ENCODE measurements at regions not wholly inside any gene's neighbourhood (a gene's known extent, or its start where the extent isn't known, plus 50 kb on each side); places are given as distances from the start of the nearest gene placed in this dataset.

DNA sequence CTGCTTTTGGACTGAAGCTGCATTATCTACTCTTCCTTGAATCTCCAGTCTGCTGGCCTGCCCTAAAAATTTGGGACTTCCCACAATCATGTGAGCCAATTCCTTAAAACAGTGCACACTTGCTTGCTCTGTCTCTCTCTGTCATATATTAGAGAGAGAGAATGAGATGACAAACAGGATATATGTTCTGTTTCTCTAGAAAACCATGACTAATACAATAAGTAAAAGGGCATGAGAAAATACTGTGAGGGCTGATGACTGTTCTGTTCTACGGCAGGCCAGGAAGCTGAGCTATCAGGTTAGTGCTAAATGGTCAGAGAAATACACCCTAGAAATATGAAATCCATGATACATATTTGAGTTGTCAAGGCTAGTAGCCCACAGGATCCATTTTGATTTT is 1896.8 kb upstream of the CELF4 start:
- POLR2A ChIA-PET, result no interaction called here
- DNase-seq, result no peak
- CTCF ChIA-PET, result no interaction called here
- Histone ChIP-seq H3K36me3 (ENCODE audit: control insufficient read depth in 4 of 4, insufficient read depth in 4 of 4, low read length in 3 of 4) (no peaks in the 10 kb centered on the region), H3K27ac (ENCODE audit: insufficient read depth in 1 of 2, low read depth in 1 of 2, low read length in 2 of 2, poor library complexity in 1 of 2, severe bottlenecking in 2 of 2) (no peak overlapping the region), H3K9me3 (ENCODE audit: control extremely low read depth in 1 of 5, control insufficient read depth in 4 of 5, insufficient read depth in 2 of 5, low read depth in 1 of 5, low read length in 4 of 5) (peaks cover 0 to 1% (median 0%) of the 10 kb centered on the region in 5 experiments), H3K27me3 (replicated peaks in 2 of 5; ENCODE audit: control insufficient read depth in 4 of 5, insufficient read depth in 5 of 5, low read length in 4 of 5) (no peaks in the 10 kb centered on the region), H3K4me1 (ENCODE audit: control extremely low read depth in 1 of 4, control insufficient read depth in 4 of 4, insufficient read depth in 4 of 4, low read length in 3 of 4) (no peaks in the 10 kb centered on the region), H3K4me3 (ENCODE audit: control insufficient read depth in 1 of 7, extremely low read depth in 1 of 7, insufficient read depth in 4 of 7, low read depth in 2 of 7, low read length in 6 of 7) (no peak overlapping the region)
- WGBS (ENCODE audit: insufficient coverage), result no CpG with 5 or more reads among the region's 1 CpG

DNA sequence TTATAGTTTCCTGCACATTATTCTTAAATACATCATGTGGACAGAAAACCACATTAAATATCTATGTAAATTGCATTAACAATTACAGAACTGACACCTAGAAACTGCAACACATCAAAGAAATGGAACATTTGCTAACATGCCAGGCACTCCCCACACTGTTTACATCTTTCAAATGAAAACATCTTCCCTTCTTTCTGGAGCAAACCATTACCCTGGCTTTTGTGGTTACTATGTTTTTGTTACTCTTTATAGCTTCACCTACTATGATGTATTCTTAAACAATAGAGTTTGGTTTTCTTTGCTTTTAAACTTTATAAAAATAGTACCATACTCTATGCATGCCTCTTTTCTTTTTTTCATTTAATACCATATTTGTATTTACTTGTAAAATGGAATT is 1894.5 kb upstream of the CELF4 start:
- CTCF ChIA-PET, result no interaction called here

DNA sequence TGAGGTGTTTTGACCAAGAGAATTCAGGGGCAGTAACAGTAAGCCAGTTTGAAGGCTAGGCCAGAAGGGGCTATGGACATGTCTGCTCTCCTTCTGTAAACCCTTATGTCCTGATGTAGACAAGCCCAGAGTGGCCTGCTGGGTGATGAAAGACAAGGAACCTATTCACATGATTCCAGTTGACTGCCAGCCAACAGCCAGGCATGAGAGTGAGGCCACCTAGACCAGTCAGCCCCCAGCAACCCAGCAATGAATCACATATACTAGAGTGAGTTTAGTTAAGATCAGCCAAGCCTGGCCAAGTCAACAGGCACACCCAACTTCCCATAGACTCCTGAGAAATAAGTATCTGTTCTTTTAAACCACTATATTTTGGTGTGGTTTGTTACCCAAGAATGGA is 1889.7 kb upstream of the CELF4 start:
- DNase-seq, result no peak
- H3K27me3 ChIP-seq (replicated peaks in 2 of 5; ENCODE audit: control insufficient read depth in 4 of 5, insufficient read depth in 5 of 5, low read length in 4 of 5), result no peaks in the 10 kb centered on the region
- ChIA-PET POLR2A (no interaction called here), CTCF (no interaction called here)
- H3K4me3 ChIP-seq (ENCODE audit: control insufficient read depth in 1 of 7, extremely low read depth in 1 of 7, insufficient read depth in 4 of 7, low read depth in 2 of 7, low read length in 6 of 7), result no peak overlapping the region
- peaks cover 0 to 20% (median 9%) of the 10 kb centered on the region in 4 experiments for H3K4me1 ChIP-seq (ENCODE audit: control extremely low read depth in 1 of 4, control insufficient read depth in 4 of 4, insufficient read depth in 4 of 4, low read length in 3 of 4)
- no peaks in the 10 kb centered on the region for H3K36me3 ChIP-seq (ENCODE audit: control insufficient read depth in 4 of 4, insufficient read depth in 4 of 4, low read length in 3 of 4)
- no peaks in the 10 kb centered on the region for H3K9me3 ChIP-seq (ENCODE audit: control extremely low read depth in 1 of 5, control insufficient read depth in 4 of 5, insufficient read depth in 2 of 5, low read depth in 1 of 5, low read length in 4 of 5)
- no peak overlapping the region for H3K27ac ChIP-seq (ENCODE audit: insufficient read depth in 1 of 2, low read depth in 1 of 2, low read length in 2 of 2, poor library complexity in 1 of 2, severe bottlenecking in 2 of 2)

More for the DNA sequence above, 1894.5 kb upstream of the CELF4 start:
- Histone ChIP-seq H3K27ac (ENCODE audit: insufficient read depth in 1 of 2, low read depth in 1 of 2, low read length in 2 of 2, poor library complexity in 1 of 2, severe bottlenecking in 2 of 2) (no peak overlapping the region), H3K4me1 (ENCODE audit: control extremely low read depth in 1 of 4, control insufficient read depth in 4 of 4, insufficient read depth in 4 of 4, low read length in 3 of 4) (peaks cover 0 to 1% (median 0%) of the 10 kb centered on the region in 4 experiments), H3K36me3 (ENCODE audit: control insufficient read depth in 4 of 4, insufficient read depth in 4 of 4, low read length in 3 of 4) (no peaks in the 10 kb centered on the region), H3K27me3 (replicated peaks in 2 of 5; ENCODE audit: control insufficient read depth in 4 of 5, insufficient read depth in 5 of 5, low read length in 4 of 5) (no peaks in the 10 kb centered on the region), H3K9me3 (ENCODE audit: control extremely low read depth in 1 of 5, control insufficient read depth in 4 of 5, insufficient read depth in 2 of 5, low read depth in 1 of 5, low read length in 4 of 5) (peaks cover 0 to 1% (median 0%) of the 10 kb centered on the region in 5 experiments), H3K4me3 (ENCODE audit: control insufficient read depth in 1 of 7, extremely low read depth in 1 of 7, insufficient read depth in 4 of 7, low read depth in 2 of 7, low read length in 6 of 7) (no peak overlapping the region)
- POLR2A ChIA-PET, result no interaction called here
- no peak for DNase-seq

DNA sequence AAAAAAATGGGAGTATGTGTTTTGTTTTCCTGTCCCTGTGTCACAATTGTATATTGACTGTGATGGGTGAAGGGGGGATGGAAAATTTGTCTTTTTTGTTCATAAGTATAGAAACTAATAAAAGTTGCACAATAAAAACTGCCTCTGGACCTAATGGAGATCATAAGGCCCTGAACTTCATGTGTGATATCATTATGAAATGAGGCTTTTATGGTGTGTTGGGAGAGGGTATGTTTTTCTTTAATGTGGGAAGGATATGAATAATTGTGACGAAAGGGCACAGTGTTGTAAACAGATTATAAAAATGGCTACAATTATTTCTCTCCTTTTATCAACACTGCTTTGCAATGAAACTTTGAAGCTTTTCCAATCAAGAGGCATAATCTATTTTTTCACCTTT is 1889.3 kb upstream of the CELF4 start:
- no peaks in the 10 kb centered on the region for H3K36me3 ChIP-seq (ENCODE audit: control insufficient read depth in 4 of 4, insufficient read depth in 4 of 4, low read length in 3 of 4)
- no peak overlapping the region for H3K27ac ChIP-seq (ENCODE audit: insufficient read depth in 1 of 2, low read depth in 1 of 2, low read length in 2 of 2, poor library complexity in 1 of 2, severe bottlenecking in 2 of 2)
- H3K9me3 ChIP-seq (ENCODE audit: control extremely low read depth in 1 of 5, control insufficient read depth in 4 of 5, insufficient read depth in 2 of 5, low read depth in 1 of 5, low read length in 4 of 5), result no peaks in the 10 kb centered on the region
- no peak for DNase-seq
- WGBS (ENCODE audit: insufficient coverage), result no CpG with 5 or more reads among the region's 1 CpG
- CTCF ChIA-PET, result no interaction called here
- peaks cover 0 to 20% (median 9%) of the 10 kb centered on the region in 4 experiments for H3K4me1 ChIP-seq (ENCODE audit: control extremely low read depth in 1 of 4, control insufficient read depth in 4 of 4, insufficient read depth in 4 of 4, low read length in 3 of 4)
- no peaks in the 10 kb centered on the region for H3K27me3 ChIP-seq (replicated peaks in 2 of 5; ENCODE audit: control insufficient read depth in 4 of 5, insufficient read depth in 5 of 5, low read length in 4 of 5)
- no peak overlapping the region for H3K4me3 ChIP-seq (ENCODE audit: control insufficient read depth in 1 of 7, extremely low read depth in 1 of 7, insufficient read depth in 4 of 7, low read depth in 2 of 7, low read length in 6 of 7)
- POLR2A ChIA-PET, result no interaction called here

GRCh38 chr18:39453882-39454281 is 1888.3 kb upstream of the CELF4 start:
- ChIA-PET CTCF (no interaction called here), POLR2A (no interaction called here)
- Histone ChIP-seq H3K9me3 (ENCODE audit: control extremely low read depth in 1 of 5, control insufficient read depth in 4 of 5, insufficient read depth in 2 of 5, low read depth in 1 of 5, low read length in 4 of 5) (no peaks in the 10 kb centered on the region), H3K4me1 (ENCODE audit: control extremely low read depth in 1 of 4, control insufficient read depth in 4 of 4, insufficient read depth in 4 of 4, low read length in 3 of 4) (peaks cover 0 to 20% (median 10%) of the 10 kb centered on the region in 4 experiments), H3K36me3 (ENCODE audit: control insufficient read depth in 4 of 4, insufficient read depth in 4 of 4, low read length in 3 of 4) (no peaks in the 10 kb centered on the region), H3K27ac (ENCODE audit: insufficient read depth in 1 of 2, low read depth in 1 of 2, low read length in 2 of 2, poor library complexity in 1 of 2, severe bottlenecking in 2 of 2) (peak overlapping the region in 1 of 2 experiments; percentile 56), H3K4me3 (ENCODE audit: control insufficient read depth in 1 of 7, extremely low read depth in 1 of 7, insufficient read depth in 4 of 7, low read depth in 2 of 7, low read length in 6 of 7) (peak overlapping the region in 6 of 7 experiments; percentile 39 to 71 (median 48)), H3K27me3 (replicated peaks in 2 of 5; ENCODE audit: control insufficient read depth in 4 of 5, insufficient read depth in 5 of 5, low read length in 4 of 5) (no peaks in the 10 kb centered on the region)
- 0% methylated on average over 2 of the region's 2 CpGs for WGBS (ENCODE audit: insufficient coverage)
- DNase-seq, result peak; percentile 35 to 69 (median 57)

- CTCF ChIA-PET, result interaction anchor here (0.7 kb wide), 1 partner anchor 578 kb away, joined by 3 read pairs; no protein-coding TSS in a partner anchor
- Histone ChIP-seq H3K27me3 (replicated peaks in 2 of 5; ENCODE audit: control insufficient read depth in 4 of 5, insufficient read depth in 5 of 5, low read length in 4 of 5) (no peaks in the 10 kb centered on the region), H3K27ac (ENCODE audit: insufficient read depth in 1 of 2, low read depth in 1 of 2, low read length in 2 of 2, poor library complexity in 1 of 2, severe bottlenecking in 2 of 2) (peak overlapping the region in 1 of 2 experiments; percentile 56), H3K9me3 (ENCODE audit: control extremely low read depth in 1 of 5, control insufficient read depth in 4 of 5, insufficient read depth in 2 of 5, low read depth in 1 of 5, low read length in 4 of 5) (no peaks in the 10 kb centered on the region), H3K4me1 (ENCODE audit: control extremely low read depth in 1 of 4, control insufficient read depth in 4 of 4, insufficient read depth in 4 of 4, low read length in 3 of 4) (peaks cover 0 to 20% (median 10%) of the 10 kb centered on the region in 4 experiments), H3K4me3 (ENCODE audit: control insufficient read depth in 1 of 7, extremely low read depth in 1 of 7, insufficient read depth in 4 of 7, low read depth in 2 of 7, low read length in 6 of 7) (peak overlapping the region in 3 of 7 experiments; percentile 51 to 71 (median 70)), H3K36me3 (ENCODE audit: control insufficient read depth in 4 of 4, insufficient read depth in 4 of 4, low read length in 3 of 4) (no peaks in the 10 kb centered on the region)
- 18% methylated on average over 2 of the region's 2 CpGs for WGBS (ENCODE audit: insufficient coverage)
- DNase-seq, result peak in 2 of 3 donors; percentile 60 to 64
- POLR2A ChIA-PET, result no interaction called here
Observed at GRCh38 chr18:39453356-39453755, 1887.8 kb upstream of the CELF4 start.

- no peak overlapping the region for H3K4me3 ChIP-seq (ENCODE audit: control insufficient read depth in 1 of 7, extremely low read depth in 1 of 7, insufficient read depth in 4 of 7, low read depth in 2 of 7, low read length in 6 of 7)
- WGBS (ENCODE audit: insufficient coverage), result 100% methylated on average over 6 of the region's 6 CpGs
- CTCF ChIA-PET, result no interaction called here
- no peak for DNase-seq
- no peaks in the 10 kb centered on the region for H3K36me3 ChIP-seq (ENCODE audit: control insufficient read depth in 4 of 4, insufficient read depth in 4 of 4, low read length in 3 of 4)
- no peak overlapping the region for H3K27ac ChIP-seq (ENCODE audit: insufficient read depth in 1 of 2, low read depth in 1 of 2, low read length in 2 of 2, poor library complexity in 1 of 2, severe bottlenecking in 2 of 2)
- no peaks in the 10 kb centered on the region for H3K9me3 ChIP-seq (ENCODE audit: control extremely low read depth in 1 of 5, control insufficient read depth in 4 of 5, insufficient read depth in 2 of 5, low read depth in 1 of 5, low read length in 4 of 5)
- POLR2A ChIA-PET, result no interaction called here
- peaks cover 0 to 20% (median 10%) of the 10 kb centered on the region in 4 experiments for H3K4me1 ChIP-seq (ENCODE audit: control extremely low read depth in 1 of 4, control insufficient read depth in 4 of 4, insufficient read depth in 4 of 4, low read length in 3 of 4)
- H3K27me3 ChIP-seq (replicated peaks in 2 of 5; ENCODE audit: control insufficient read depth in 4 of 5, insufficient read depth in 5 of 5, low read length in 4 of 5), result no peaks in the 10 kb centered on the region
Observed at GRCh38 chr18:39450958-39451357, 1885.4 kb upstream of the CELF4 start.
